Vagina (tissue), 2 donors: ENCODE measurements at regions not wholly inside any gene's neighbourhood (a gene's known extent, or its start where the extent isn't known, plus 50 kb on each side); places are given as distances from the start of the nearest gene placed in this dataset.

Experiments
- DNase-seq, 2 donors: peaks; one replicate each; pipeline ENCODE4 v3.0.0-alpha.2; 2017; ENCODE audit errors: extremely low spot score in 2 of 2
- H3K27ac ChIP-seq: fragments of 200-600 bp; sonication (generic); one replicate; pipeline ENCODE4 v1.5.1; 2019
- H3K27me3 ChIP-seq: fragments of 200-600 bp; sonication (generic); one replicate; pipeline ENCODE4 v1.5.1; 2019
- H3K36me3 ChIP-seq, 2 donors: fragments of 200-600 bp; sonication (generic); one replicate each; pipeline ENCODE4 v1.5.1; 2017 to 2019
- H3K4me1 ChIP-seq: fragments of 200-600 bp; sonication (generic); one replicate; pipeline ENCODE4 v1.5.1; 2019
- H3K4me3 ChIP-seq, 2 donors: fragments of 200-600 bp; sonication (generic); 1 replicate in 1 of 2; 2 replicates in 1 of 2; pipeline ENCODE4 v1.5.1; 2016 to 2019
- H3K9me3 ChIP-seq: fragments of 200-600 bp; sonication (generic); one replicate; pipeline ENCODE4 v1.5.1; 2019
- CTCF ChIP-seq, 3 experiments: fragments of 450-650 bp in 2 of 3; fragments of 200-600 bp in 1 of 3; sonication (generic) in 1 of 3; IDR thresholded peaks; one replicate each; pipeline ENCODE4 v1.5.1; 2017 to 2019; ENCODE audit warnings: antibody characterized with exemption in 3 of 3, mild to moderate bottlenecking in 2 of 3, moderate library complexity in 2 of 3
- POLR2A ChIP-seq, 2 donors: fragments of 450-650 bp; IDR thresholded peaks; one replicate each; pipeline ENCODE4 v1.6.1; 2017; ENCODE audit warnings: antibody characterized with exemption in 2 of 2, mild to moderate bottlenecking in 2 of 2, moderate library complexity in 2 of 2
- POLR2AphosphoS5 ChIP-seq, 2 donors: sonication (generic); formaldehyde crosslinking; IDR thresholded peaks; one replicate each; pipeline ENCODE4 v1.9.0; 2017; ENCODE audit warnings: antibody characterized with exemption in 2 of 2, mild to moderate bottlenecking in 2 of 2, low read depth in 1 of 2; ENCODE audit not compliant: insufficient read depth in 1 of 2
- intact Hi-C: fragments of 100-400 bp; cut with DNase I; formaldehyde crosslinking; loops from one replicate; pipeline ENCODE4 v1.15.1; 2023

- DNase-seq: no peak
- Histone ChIP-seq H3K9me3 (no peaks in the 10 kb centered on the region), H3K27me3 (no peaks in the 10 kb centered on the region), H3K4me1 (no peaks in the 10 kb centered on the region), H3K4me3 (no peak overlapping the region), H3K36me3 (no peaks in the 10 kb centered on the region), H3K27ac (no peak overlapping the region)
- TF ChIP-seq POLR2A (IDR thresholded peaks at IDR 0.05) (no peak), CTCF (IDR thresholded peaks at IDR 0.05) (no peak), POLR2AphosphoS5 (IDR thresholded peaks at IDR 0.05; ENCODE audit: insufficient read depth in 1 of 2, low read depth in 1 of 2) (no peak)
- intact Hi-C loops: no loop called here
Observed at GRCh38 chr2:225169396-225169795, 127.1 kb upstream of the DOCK10 start.

GRCh38 chr2:225165052-225165451, 122.8 kb upstream of the DOCK10 start:
- Histone ChIP-seq H3K9me3 (no peaks in the 10 kb centered on the region), H3K27ac (no peak overlapping the region), H3K36me3 (no peaks in the 10 kb centered on the region), H3K27me3 (no peaks in the 10 kb centered on the region), H3K4me3 (no peak overlapping the region), H3K4me1 (no peaks in the 10 kb centered on the region)
- intact Hi-C loops: no loop called here
- DNase-seq: no peak
- TF ChIP-seq CTCF (IDR thresholded peaks at IDR 0.05): no peak
- no peak for TF ChIP-seq POLR2AphosphoS5 (IDR thresholded peaks at IDR 0.05; ENCODE audit: insufficient read depth in 1 of 2, low read depth in 1 of 2)
- no peak for TF ChIP-seq POLR2A (IDR thresholded peaks at IDR 0.05)

- intact Hi-C loops: no loop called here
- Histone ChIP-seq H3K27ac (no peak overlapping the region), H3K4me3 (no peak overlapping the region), H3K36me3 (no peaks in the 10 kb centered on the region), H3K9me3 (no peaks in the 10 kb centered on the region), H3K27me3 (no peaks in the 10 kb centered on the region), H3K4me1 (no peaks in the 10 kb centered on the region)
- TF ChIP-seq POLR2AphosphoS5 (IDR thresholded peaks at IDR 0.05; ENCODE audit: insufficient read depth in 1 of 2, low read depth in 1 of 2): no peak
- TF ChIP-seq POLR2A (IDR thresholded peaks at IDR 0.05): no peak
- TF ChIP-seq CTCF (IDR thresholded peaks at IDR 0.05): no peak
- no peak for DNase-seq
Observed at GRCh38 chr2:225164401-225165050, 122.3 kb upstream of the DOCK10 start.

- intact Hi-C loops: no loop called here
- Histone ChIP-seq H3K36me3 (no peaks in the 10 kb centered on the region), H3K4me1 (no peaks in the 10 kb centered on the region), H3K27ac (no peak overlapping the region), H3K27me3 (no peaks in the 10 kb centered on the region), H3K4me3 (no peak overlapping the region), H3K9me3 (no peaks in the 10 kb centered on the region)
- TF ChIP-seq POLR2A (IDR thresholded peaks at IDR 0.05) (no peak), CTCF (IDR thresholded peaks at IDR 0.05) (no peak), POLR2AphosphoS5 (IDR thresholded peaks at IDR 0.05; ENCODE audit: insufficient read depth in 1 of 2, low read depth in 1 of 2) (no peak)
- DNase-seq: no peak
Observed at GRCh38 chr2:225158360-225158759, 116.1 kb upstream of the DOCK10 start.

- DNase-seq: no peak
- Histone ChIP-seq H3K36me3 (no peaks in the 10 kb centered on the region), H3K27me3 (no peaks in the 10 kb centered on the region), H3K9me3 (no peaks in the 10 kb centered on the region), H3K4me1 (no peaks in the 10 kb centered on the region), H3K27ac (no peak overlapping the region), H3K4me3 (no peak overlapping the region)
- TF ChIP-seq CTCF (IDR thresholded peaks at IDR 0.05) (no peak), POLR2A (IDR thresholded peaks at IDR 0.05) (no peak), POLR2AphosphoS5 (IDR thresholded peaks at IDR 0.05; ENCODE audit: insufficient read depth in 1 of 2, low read depth in 1 of 2) (no peak)
- intact Hi-C loops: no loop called here
Observed at GRCh38 chr2:225156853-225157451, 114.7 kb upstream of the DOCK10 start.
